Ectodermal cell (in vitro differentiated cells): ENCODE measurements at regions not wholly inside any gene's neighbourhood (a gene's known extent, or its start where the extent isn't known, plus 50 kb on each side); places are given as distances from the start of the nearest gene placed in this dataset.
"Not testable (repeated sequence)": the region's sequence is repeated elsewhere in the genome, so short reads cannot be mapped to it uniquely, and the experiment has no call there.

ENCODE experiments used
- H3K27ac ChIP-seq: 2 replicates; pipeline ENCODE4 v1.7.0; 2013; ENCODE audit warnings: mild to moderate bottlenecking, low read depth, low read length; ENCODE audit not compliant: insufficient read depth, poor library complexity, severe bottlenecking
- H3K27me3 ChIP-seq: 2 replicates; pipeline ENCODE4 v1.7.0; 2013; ENCODE audit warnings: mild to moderate bottlenecking, low read length; ENCODE audit not compliant: insufficient read depth, control insufficient read depth, poor library complexity, severe bottlenecking
- H3K36me3 ChIP-seq: one replicate; pipeline ENCODE4 v1.7.0; 2013; ENCODE audit warnings: low read length; ENCODE audit not compliant: control insufficient read depth, insufficient read depth
- H3K4me1 ChIP-seq: one replicate; pipeline ENCODE4 v1.7.0; 2013; ENCODE audit warnings: low read length; ENCODE audit not compliant: control insufficient read depth, insufficient read depth
- H3K4me3 ChIP-seq: 2 replicates; pipeline ENCODE4 v1.7.0; 2013; ENCODE audit warnings: low read depth, low read length, control low read depth; ENCODE audit not compliant: insufficient read depth
- H3K9me3 ChIP-seq: 2 replicates; pipeline ENCODE4 v1.7.0; 2013; ENCODE audit warnings: mild to moderate bottlenecking, low read length, moderate library complexity; ENCODE audit not compliant: control insufficient read depth
- WGBS, 2 experiments: methylation state at CpG; one replicate each; pipeline ENCODE4 v1.1.7; 2013; ENCODE audit warnings: missing lambda C conversion rate in 2 of 2; 5-methylcytosine and 5-hydroxymethylcytosine counted together

- not testable (repeated sequence) for H3K27ac ChIP-seq, H3K27me3 ChIP-seq, H3K36me3 ChIP-seq, H3K9me3 ChIP-seq, H3K4me1 ChIP-seq, H3K4me3 ChIP-seq
- 87 to 88% methylated on average over 18 of the region's 18 CpGs for WGBS, 2 experiments
These were observed 1352.0 kb upstream of the CDH8 start for GRCh38 chr16:63388277-63388676.

- no peak overlapping the region for H3K4me3 ChIP-seq
- WGBS, 2 experiments, result 89 to 92% methylated on average over 7 of the region's 7 CpGs
These were observed 1349.6 kb upstream of the CDH8 start for GRCh38 chr16:63385714-63386432.

GRCh38 chr16:63373744-63374143, 1337.5 kb upstream of the CDH8 start:
- no peaks in the 10 kb centered on the region for H3K36me3 ChIP-seq
- peaks cover 7% of the 10 kb centered on the region for H3K4me1 ChIP-seq
- WGBS, 2 experiments, result 81 to 100% methylated on average over 1 of the region's 1 CpG
- H3K27ac ChIP-seq, result no peak overlapping the region
- H3K4me3 ChIP-seq, result no peak overlapping the region
- no peaks in the 10 kb centered on the region for H3K27me3 ChIP-seq
- H3K9me3 ChIP-seq, result no peaks in the 10 kb centered on the region

More at GRCh38 chr16:63385714-63386432, 1349.6 kb upstream of the CDH8 start:
- Histone ChIP-seq H3K36me3 (no peaks in the 10 kb centered on the region), H3K9me3 (no peaks in the 10 kb centered on the region), H3K27ac (no peak overlapping the region), H3K4me1 (no peaks in the 10 kb centered on the region), H3K27me3 (no peaks in the 10 kb centered on the region)

GRCh38 chr16:63372815-63373214, 1336.6 kb upstream of the CDH8 start:
- Histone ChIP-seq H3K4me1 (peaks cover 7% of the 10 kb centered on the region), H3K4me3 (no peak overlapping the region), H3K27ac (peak overlapping the region; percentile 16), H3K36me3 (no peaks in the 10 kb centered on the region), H3K9me3 (no peaks in the 10 kb centered on the region), H3K27me3 (no peaks in the 10 kb centered on the region)

- H3K4me3 ChIP-seq, result no peak overlapping the region
- peaks cover 7% of the 10 kb centered on the region for H3K4me1 ChIP-seq
- 77 to 90% methylated on average over 2 to 3 of the region's 3 CpGs for whole genome bisulfite sequencing, 2 experiments
- H3K27me3 ChIP-seq, result no peaks in the 10 kb centered on the region
- H3K27ac ChIP-seq, result no peak overlapping the region
- no peaks in the 10 kb centered on the region for H3K36me3 ChIP-seq
- no peaks in the 10 kb centered on the region for H3K9me3 ChIP-seq
These were observed 1336.0 kb upstream of the CDH8 start for GRCh38 chr16:63372283-63372682.

- no peaks in the 10 kb centered on the region for H3K27me3 ChIP-seq
- H3K4me1 ChIP-seq, result no peaks in the 10 kb centered on the region
- H3K36me3 ChIP-seq, result no peaks in the 10 kb centered on the region
- WGBS, 2 experiments, result 88 to 89% methylated on average over 2 to 4 of the region's 4 CpGs
- no peak overlapping the region for H3K27ac ChIP-seq
- H3K4me3 ChIP-seq, result no peak overlapping the region
- no peaks in the 10 kb centered on the region for H3K9me3 ChIP-seq
These were observed 1329.5 kb upstream of the CDH8 start for GRCh38 chr16:63365649-63366304.

GRCh38 chr16:63363738-63364137, 1327.5 kb upstream of the CDH8 start:
- Histone ChIP-seq H3K9me3 (no peaks in the 10 kb centered on the region), H3K27ac (no peak overlapping the region), H3K27me3 (no peaks in the 10 kb centered on the region), H3K4me3 (no peak overlapping the region), H3K36me3 (no peaks in the 10 kb centered on the region), H3K4me1 (no peaks in the 10 kb centered on the region)
- 88 to 100% methylated on average over 4 of the region's 4 CpGs for WGBS, 2 experiments

- H3K9me3 ChIP-seq, result no peaks in the 10 kb centered on the region
- 0 to 20% methylated on average over 1 of the region's 1 CpG for WGBS, 2 experiments
- no peaks in the 10 kb centered on the region for H3K27me3 ChIP-seq
- H3K27ac ChIP-seq, result no peak overlapping the region
- no peaks in the 10 kb centered on the region for H3K36me3 ChIP-seq
- H3K4me1 ChIP-seq, result no peaks in the 10 kb centered on the region
- H3K4me3 ChIP-seq, result no peak overlapping the region
These were observed 1324.9 kb upstream of the CDH8 start for GRCh38 chr16:63361032-63361624.

- 80 to 88% methylated on average over 1 of the region's 1 CpG for WGBS, 2 experiments
- Histone ChIP-seq H3K9me3 (no peaks in the 10 kb centered on the region), H3K36me3 (no peaks in the 10 kb centered on the region), H3K27me3 (no peaks in the 10 kb centered on the region), H3K27ac (no peak overlapping the region), H3K4me3 (no peak overlapping the region), H3K4me1 (no peaks in the 10 kb centered on the region)
These were observed 1313.7 kb upstream of the CDH8 start for GRCh38 chr16:63349961-63350360.

- no peaks in the 10 kb centered on the region for H3K9me3 ChIP-seq
- H3K36me3 ChIP-seq, result no peaks in the 10 kb centered on the region
- 96% methylated on average over 3 of the region's 3 CpGs for WGBS, 2 experiments
- no peak overlapping the region for H3K4me3 ChIP-seq
- no peaks in the 10 kb centered on the region for H3K27me3 ChIP-seq
- no peaks in the 10 kb centered on the region for H3K4me1 ChIP-seq
- H3K27ac ChIP-seq, result no peak overlapping the region
These were observed 1309.8 kb upstream of the CDH8 start for GRCh38 chr16:63346000-63346399.
